ENCODE measurements at regions not wholly inside any gene's neighbourhood (a gene's known extent, or its start where the extent isn't known, plus 50 kb on each side); places are given as distances from the start of the nearest gene placed in this dataset.
"Not testable (repeated sequence)": the region's sequence is repeated elsewhere in the genome, so short reads cannot be mapped to it uniquely, and the experiment has no call there.

DNA sequence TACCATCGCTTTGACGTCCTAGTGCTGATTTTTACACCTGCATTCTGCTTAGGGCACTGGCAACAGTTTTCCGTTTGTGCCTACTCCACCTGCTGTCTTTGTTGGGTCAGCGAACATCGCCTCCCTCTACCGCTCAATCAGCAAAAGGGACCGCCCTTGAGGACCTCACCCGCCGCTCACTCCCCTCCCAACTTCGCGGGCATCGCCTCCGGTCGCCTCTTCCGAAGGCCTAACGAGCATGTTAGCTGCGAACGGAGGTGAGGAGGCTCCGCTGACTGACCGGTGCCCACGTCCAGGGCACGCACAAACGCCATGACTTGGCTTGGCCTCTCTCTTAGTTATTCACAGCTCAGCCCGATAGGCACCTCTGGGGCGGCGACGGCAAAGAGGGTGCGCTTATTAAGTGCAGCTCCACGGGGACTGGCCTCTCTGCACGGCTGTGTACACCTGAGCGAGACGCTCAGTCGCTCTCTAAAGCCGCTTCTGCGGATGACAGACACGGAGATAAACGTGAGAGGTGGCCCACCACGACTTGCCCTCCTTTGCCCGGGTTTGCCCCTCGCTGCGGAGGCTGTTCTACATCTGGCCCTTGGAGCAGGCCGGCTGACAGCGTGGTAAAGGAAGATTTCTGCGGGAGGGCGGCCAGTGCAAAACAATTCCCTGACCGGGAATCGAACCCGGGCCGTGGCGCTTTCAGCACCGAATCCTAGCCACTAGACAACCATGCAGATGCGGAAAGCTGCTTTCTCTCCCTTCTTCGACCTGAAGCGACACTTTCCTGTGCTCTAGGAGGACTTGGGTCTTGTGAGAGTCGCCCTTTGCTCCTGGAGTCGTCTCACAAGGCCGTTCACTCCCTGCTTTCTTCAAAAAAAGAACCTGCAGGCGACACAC is 81.6 kb upstream of the FCGR1A start:
- TF ChIP-seq, protein P1, sequence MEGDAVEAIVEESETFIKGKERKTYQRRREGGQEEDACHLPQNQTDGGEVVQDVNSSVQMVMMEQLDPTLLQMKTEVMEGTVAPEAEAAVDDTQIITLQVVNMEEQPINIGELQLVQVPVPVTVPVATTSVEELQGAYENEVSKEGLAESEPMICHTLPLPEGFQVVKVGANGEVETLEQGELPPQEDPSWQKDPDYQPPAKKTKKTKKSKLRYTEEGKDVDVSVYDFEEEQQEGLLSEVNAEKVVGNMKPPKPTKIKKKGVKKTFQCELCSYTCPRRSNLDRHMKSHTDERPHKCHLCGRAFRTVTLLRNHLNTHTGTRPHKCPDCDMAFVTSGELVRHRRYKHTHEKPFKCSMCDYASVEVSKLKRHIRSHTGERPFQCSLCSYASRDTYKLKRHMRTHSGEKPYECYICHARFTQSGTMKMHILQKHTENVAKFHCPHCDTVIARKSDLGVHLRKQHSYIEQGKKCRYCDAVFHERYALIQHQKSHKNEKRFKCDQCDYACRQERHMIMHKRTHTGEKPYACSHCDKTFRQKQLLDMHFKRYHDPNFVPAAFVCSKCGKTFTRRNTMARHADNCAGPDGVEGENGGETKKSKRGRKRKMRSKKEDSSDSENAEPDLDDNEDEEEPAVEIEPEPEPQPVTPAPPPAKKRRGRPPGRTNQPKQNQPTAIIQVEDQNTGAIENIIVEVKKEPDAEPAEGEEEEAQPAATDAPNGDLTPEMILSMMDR (conservative IDR thresholded peaks at IDR 0.05; ENCODE audit: low read depth, low read length) = not testable (repeated sequence)
- TF ChIP-seq EZH2 (IDR thresholded peaks at IDR 0.05; ENCODE audit: low read length, unreplicated experiment); EZH2phosphoT487 (IDR thresholded peaks at IDR 0.05; ENCODE audit: borderline replicate concordance, low read length): not testable (repeated sequence)
